ENCODE measurements at regions not wholly inside any gene's neighbourhood (a gene's known extent, or its start where the extent isn't known, plus 50 kb on each side); places are given as distances from the start of the nearest gene placed in this dataset.
A peak's percentile ranks its signal among the peaks of the same experiment; 100 is the strongest.

DNA sequence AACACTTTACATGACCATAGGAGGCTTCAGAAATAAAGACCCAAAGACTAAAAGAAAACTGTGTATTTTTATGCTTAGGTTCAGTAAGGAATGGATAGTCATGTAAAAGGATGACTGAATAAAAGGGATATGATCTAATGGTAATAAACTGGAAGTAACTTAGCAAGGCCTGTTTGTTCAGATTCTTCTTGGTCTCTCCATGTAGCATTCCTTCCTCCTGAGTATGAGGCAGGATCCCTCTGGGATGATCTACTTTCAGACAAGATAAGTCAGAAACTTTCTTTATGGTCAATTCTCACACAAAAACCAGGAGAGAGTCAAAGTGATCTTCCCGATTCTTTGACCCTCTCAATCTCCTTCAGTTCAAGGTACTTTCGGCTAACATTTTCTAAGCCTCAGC, 340.8 kb upstream of the DCBLD2 start:
- ChIA-PET POLR2A (no interaction called here), CTCF (no interaction called here)
- H3K27me3 ChIP-seq (ENCODE audit: control insufficient read depth, insufficient read depth, low read length): no peaks in the 10 kb centered on the region
- TF ChIP-seq CTCF (IDR thresholded peaks at IDR 0.05; ENCODE audit: low read depth, low read length): no peak
- no peaks in the 10 kb centered on the region for H3K9me3 ChIP-seq (ENCODE audit: control insufficient read depth, insufficient read depth, low read length)
- H3K27ac ChIP-seq (ENCODE audit: low read depth, low read length): no peak overlapping the region
- peak; percentile 10 for DNase-seq (ENCODE audit: low read depth, low spot score)
- no peak overlapping the region for H3K4me3 ChIP-seq (ENCODE audit: low read depth, low read length)

- H3K27ac ChIP-seq (ENCODE audit: low read depth, low read length): no peak overlapping the region
- H3K9me3 ChIP-seq (ENCODE audit: control insufficient read depth, insufficient read depth, low read length): no peaks in the 10 kb centered on the region
- ChIA-PET POLR2A (no interaction called here), CTCF (no interaction called here)
- H3K27me3 ChIP-seq (ENCODE audit: control insufficient read depth, insufficient read depth, low read length): no peaks in the 10 kb centered on the region
- DNase-seq (ENCODE audit: low read depth, low spot score): no peak
- no peak for TF ChIP-seq CTCF (IDR thresholded peaks at IDR 0.05; ENCODE audit: low read depth, low read length)
- H3K4me3 ChIP-seq (ENCODE audit: low read depth, low read length): no peak overlapping the region
Measured at GRCh38 chr3:99240700-99241099, 339.2 kb upstream of the DCBLD2 start.

- TF ChIP-seq CTCF (IDR thresholded peaks at IDR 0.05; ENCODE audit: low read depth, low read length): no peak
- no peak overlapping the region for H3K27ac ChIP-seq (ENCODE audit: low read depth, low read length)
- H3K9me3 ChIP-seq (ENCODE audit: control insufficient read depth, insufficient read depth, low read length): no peaks in the 10 kb centered on the region
- no peak for DNase-seq (ENCODE audit: low read depth, low spot score)
- H3K4me3 ChIP-seq (ENCODE audit: low read depth, low read length): no peak overlapping the region
- no peaks in the 10 kb centered on the region for H3K27me3 ChIP-seq (ENCODE audit: control insufficient read depth, insufficient read depth, low read length)
- CTCF ChIA-PET: no interaction called here
- POLR2A ChIA-PET: no interaction called here
Measured at GRCh38 chr3:99236576-99236975, 335.1 kb upstream of the DCBLD2 start.

- H3K4me3 ChIP-seq (ENCODE audit: low read depth, low read length): no peak overlapping the region
- no peak overlapping the region for H3K27ac ChIP-seq (ENCODE audit: low read depth, low read length)
- ChIA-PET POLR2A (no interaction called here), CTCF (no interaction called here)
- TF ChIP-seq CTCF (IDR thresholded peaks at IDR 0.05; ENCODE audit: low read depth, low read length): no peak
- DNase-seq (ENCODE audit: low read depth, low spot score): no peak
- no peaks in the 10 kb centered on the region for H3K27me3 ChIP-seq (ENCODE audit: control insufficient read depth, insufficient read depth, low read length)
- no peaks in the 10 kb centered on the region for H3K9me3 ChIP-seq (ENCODE audit: control insufficient read depth, insufficient read depth, low read length)
Measured at GRCh38 chr3:99232696-99233095, 331.2 kb upstream of the DCBLD2 start.

DNA sequence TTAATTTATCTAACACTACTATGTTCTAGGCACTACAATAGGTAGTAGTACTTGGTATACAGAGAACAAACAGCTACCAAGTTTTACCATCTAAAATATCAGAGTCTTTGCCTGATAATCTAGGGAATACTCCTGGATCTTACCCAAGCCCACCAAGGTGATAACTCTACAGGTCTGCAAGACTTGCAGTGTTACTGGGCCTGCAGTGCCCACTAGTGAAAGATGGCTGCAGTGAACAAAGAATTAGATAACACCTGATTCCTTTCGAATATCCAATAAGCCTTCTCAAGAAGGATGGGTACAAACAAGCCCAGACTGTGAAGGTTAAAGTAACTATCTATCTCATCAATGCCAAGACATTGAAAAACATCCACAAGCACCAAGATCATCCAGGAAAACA, 317.0 kb upstream of the DCBLD2 start:
- no peaks in the 10 kb centered on the region for H3K27me3 ChIP-seq (ENCODE audit: control insufficient read depth, insufficient read depth, low read length)
- no peak overlapping the region for H3K27ac ChIP-seq (ENCODE audit: low read depth, low read length)
- ChIA-PET POLR2A (no interaction called here), CTCF (no interaction called here)
- TF ChIP-seq CTCF (IDR thresholded peaks at IDR 0.05; ENCODE audit: low read depth, low read length): no peak
- DNase-seq (ENCODE audit: low read depth, low spot score): no peak
- no peaks in the 10 kb centered on the region for H3K9me3 ChIP-seq (ENCODE audit: control insufficient read depth, insufficient read depth, low read length)
- no peak overlapping the region for H3K4me3 ChIP-seq (ENCODE audit: low read depth, low read length)

All from AG04450 (cell line).